ENCODE measurements at regions not wholly inside any gene's neighbourhood (a gene's known extent, or its start where the extent isn't known, plus 50 kb on each side); places are given as distances from the start of the nearest gene placed in this dataset.

GRCh38 chr5:30117135-30117534 is 1076.4 kb upstream of the CDH6 start:
- Histone ChIP-seq H3K27ac (replicated peaks) (no peak overlapping the region), H3K27me3 (ENCODE audit: insufficient read depth, poor library complexity, severe bottlenecking) (no peaks in the 10 kb centered on the region), H3K4me3 (replicated peaks; ENCODE audit: insufficient read depth, low read length) (no peak overlapping the region)
- DNase-seq (ENCODE audit: low read depth in 1 of 2, low spot score in 1 of 2): no peak
- no peak for TF ChIP-seq POLR2AphosphoS5 (IDR thresholded peaks at IDR 0.05; ENCODE audit: low read depth)
- TF ChIP-seq REST (IDR thresholded peaks at IDR 0.05; ENCODE audit: insufficient replicate concordance, low read depth): no peak
- TF ChIP-seq CTCF (IDR thresholded peaks at IDR 0.05; ENCODE audit: insufficient read depth, low read length): no peak
- no peak for TF ChIP-seq GABPA (IDR thresholded peaks at IDR 0.05; ENCODE audit: low read depth)
- TF ChIP-seq SPI1 (IDR thresholded peaks at IDR 0.05; ENCODE audit: borderline replicate concordance, low read depth): no peak

- TF ChIP-seq POLR2AphosphoS5 (IDR thresholded peaks at IDR 0.05; ENCODE audit: low read depth) (no peak), REST (IDR thresholded peaks at IDR 0.05; ENCODE audit: insufficient replicate concordance, low read depth) (no peak), CTCF (IDR thresholded peaks at IDR 0.05; ENCODE audit: insufficient read depth, low read length) (no peak), GABPA (IDR thresholded peaks at IDR 0.05; ENCODE audit: low read depth) (no peak), SPI1 (IDR thresholded peaks at IDR 0.05; ENCODE audit: borderline replicate concordance, low read depth) (no peak)
- H3K27ac ChIP-seq (replicated peaks): no peak overlapping the region
- no peak for DNase-seq (ENCODE audit: low read depth in 1 of 2, low spot score in 1 of 2)
- no peak overlapping the region for H3K4me3 ChIP-seq (replicated peaks; ENCODE audit: insufficient read depth, low read length)
- no peaks in the 10 kb centered on the region for H3K27me3 ChIP-seq (ENCODE audit: insufficient read depth, poor library complexity, severe bottlenecking)
These were observed 1079.9 kb upstream of the CDH6 start for GRCh38 chr5:30113542-30113941.

GRCh38 chr5:30112867-30113266 is 1080.6 kb upstream of the CDH6 start:
- no peak overlapping the region for H3K4me3 ChIP-seq (replicated peaks; ENCODE audit: insufficient read depth, low read length)
- TF ChIP-seq SPI1 (IDR thresholded peaks at IDR 0.05; ENCODE audit: borderline replicate concordance, low read depth) (no peak), POLR2AphosphoS5 (IDR thresholded peaks at IDR 0.05; ENCODE audit: low read depth) (no peak), REST (IDR thresholded peaks at IDR 0.05; ENCODE audit: insufficient replicate concordance, low read depth) (no peak), CTCF (IDR thresholded peaks at IDR 0.05; ENCODE audit: insufficient read depth, low read length) (no peak), GABPA (IDR thresholded peaks at IDR 0.05; ENCODE audit: low read depth) (no peak)
- no peaks in the 10 kb centered on the region for H3K27me3 ChIP-seq (ENCODE audit: insufficient read depth, poor library complexity, severe bottlenecking)
- no peak for DNase-seq (ENCODE audit: low read depth in 1 of 2, low spot score in 1 of 2)
- H3K27ac ChIP-seq (replicated peaks): no peak overlapping the region

Data from HL-60 (cell line).